Tibial artery (tissue), 4 donors: ENCODE measurements at regions not wholly inside any gene's neighbourhood (a gene's known extent, or its start where the extent isn't known, plus 50 kb on each side); places are given as distances from the start of the nearest gene placed in this dataset.

Experiments used
- DNase-seq, 2 donors: peaks; one replicate each; pipeline ENCODE4 v3.0.0-alpha.2; 2019
- H3K27ac ChIP-seq, 2 donors: fragments of 200-600 bp; sonication (generic) in 1 of 2; 1 replicate in 1 of 2; 2 replicates in 1 of 2; pipeline ENCODE4 v1.5.1; 2018 to 2019; ENCODE audit warnings: mild to moderate bottlenecking in 1 of 2
- H3K27me3 ChIP-seq, 2 donors: fragments of 200-600 bp; sonication (generic) in 1 of 2; one replicate each; pipeline versions ENCODE4 v1.5.1 to v1.6.0; 2016 to 2019
- H3K36me3 ChIP-seq, 3 donors: fragments of 200-600 bp; sonication (generic) in 2 of 3; one replicate each; pipeline ENCODE4 v1.5.1; 2016 to 2019; ENCODE audit warnings: mild to moderate bottlenecking in 2 of 3
- H3K4me1 ChIP-seq, 4 donors: fragments of 200-600 bp; sonication (generic) in 2 of 4; 1 replicate in 3 of 4; 2 replicates in 1 of 4; pipeline ENCODE4 v1.5.1; 2016 to 2019
- H3K4me3 ChIP-seq, 2 donors: fragments of 200-600 bp; sonication (generic) in 1 of 2; 1 replicate in 1 of 2; 2 replicates in 1 of 2; pipeline ENCODE4 v1.5.1; 2018 to 2019; ENCODE audit warnings: mild to moderate bottlenecking in 2 of 2
- H3K9me3 ChIP-seq, 3 donors: fragments of 200-600 bp; sonication (generic) in 1 of 3; one replicate each; pipeline ENCODE4 v1.5.1; 2016 to 2019
- intact Hi-C: fragments of 100-400 bp; cut with DNase I; formaldehyde crosslinking; loops from one replicate; pipeline ENCODE4 v1.15.0; 2023; ENCODE audit warnings: low total_unique reads
- TF ChIP-seq, protein P1 (sequence below), 2 experiments: fragments of 200-600 bp in 1 of 2; fragments of 450-650 bp in 1 of 2; IDR thresholded peaks; one replicate each; pipeline ENCODE4 v1.5.1; 2017 to 2019; ENCODE audit warnings: antibody characterized with exemption in 2 of 2, mild to moderate bottlenecking in 1 of 2, moderate library complexity in 1 of 2

- Histone ChIP-seq H3K27me3 (no peaks in the 10 kb centered on the region), H3K4me3 (no peak overlapping the region), H3K36me3 (no peaks in the 10 kb centered on the region), H3K9me3 (peaks cover 0 to 7% (median 0%) of the 10 kb centered on the region in 3 donors), H3K27ac (no peak overlapping the region), H3K4me1 (no peaks in the 10 kb centered on the region)
- no peak for DNase-seq
- intact Hi-C loops, result no loop called here
- TF ChIP-seq, protein P1, sequence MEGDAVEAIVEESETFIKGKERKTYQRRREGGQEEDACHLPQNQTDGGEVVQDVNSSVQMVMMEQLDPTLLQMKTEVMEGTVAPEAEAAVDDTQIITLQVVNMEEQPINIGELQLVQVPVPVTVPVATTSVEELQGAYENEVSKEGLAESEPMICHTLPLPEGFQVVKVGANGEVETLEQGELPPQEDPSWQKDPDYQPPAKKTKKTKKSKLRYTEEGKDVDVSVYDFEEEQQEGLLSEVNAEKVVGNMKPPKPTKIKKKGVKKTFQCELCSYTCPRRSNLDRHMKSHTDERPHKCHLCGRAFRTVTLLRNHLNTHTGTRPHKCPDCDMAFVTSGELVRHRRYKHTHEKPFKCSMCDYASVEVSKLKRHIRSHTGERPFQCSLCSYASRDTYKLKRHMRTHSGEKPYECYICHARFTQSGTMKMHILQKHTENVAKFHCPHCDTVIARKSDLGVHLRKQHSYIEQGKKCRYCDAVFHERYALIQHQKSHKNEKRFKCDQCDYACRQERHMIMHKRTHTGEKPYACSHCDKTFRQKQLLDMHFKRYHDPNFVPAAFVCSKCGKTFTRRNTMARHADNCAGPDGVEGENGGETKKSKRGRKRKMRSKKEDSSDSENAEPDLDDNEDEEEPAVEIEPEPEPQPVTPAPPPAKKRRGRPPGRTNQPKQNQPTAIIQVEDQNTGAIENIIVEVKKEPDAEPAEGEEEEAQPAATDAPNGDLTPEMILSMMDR (IDR thresholded peaks at IDR 0.05), result no peak
Observed at GRCh38 chr4:171067422-171067821, 745.8 kb upstream of the GALNTL6 start.

GRCh38 chr4:171049380-171049779 lies 763.8 kb upstream of the GALNTL6 start:
- no peak for DNase-seq
- Histone ChIP-seq H3K4me1 (no peaks in the 10 kb centered on the region), H3K4me3 (no peak overlapping the region), H3K9me3 (no peaks in the 10 kb centered on the region), H3K36me3 (no peaks in the 10 kb centered on the region), H3K27ac (no peak overlapping the region), H3K27me3 (no peaks in the 10 kb centered on the region)
- intact Hi-C loops, result no loop called here
- TF ChIP-seq, protein P1 (IDR thresholded peaks at IDR 0.05), result no peak

- Histone ChIP-seq H3K27me3 (no peaks in the 10 kb centered on the region), H3K4me1 (no peaks in the 10 kb centered on the region), H3K4me3 (no peak overlapping the region), H3K9me3 (no peaks in the 10 kb centered on the region), H3K36me3 (no peaks in the 10 kb centered on the region), H3K27ac (no peak overlapping the region)
- TF ChIP-seq, protein P1 (IDR thresholded peaks at IDR 0.05), result no peak
- intact Hi-C loops, result no loop called here
- peak in 1 of 2 donors; percentile 60 for DNase-seq
Observed at GRCh38 chr4:171042989-171043524, 770.1 kb upstream of the GALNTL6 start.

- no peak for DNase-seq
- no peak overlapping the region for H3K27ac ChIP-seq
- intact Hi-C loops, result no loop called here
- H3K4me3 ChIP-seq, result no peak overlapping the region
- no peaks in the 10 kb centered on the region for H3K36me3 ChIP-seq
- no peaks in the 10 kb centered on the region for H3K27me3 ChIP-seq
- H3K4me1 ChIP-seq, result no peaks in the 10 kb centered on the region
- H3K9me3 ChIP-seq, result no peaks in the 10 kb centered on the region
- TF ChIP-seq, protein P1 (IDR thresholded peaks at IDR 0.05), result no peak
Observed at GRCh38 chr4:171035909-171036308, 777.3 kb upstream of the GALNTL6 start.

GRCh38 chr4:171031338-171031737 lies 781.9 kb upstream of the GALNTL6 start:
- intact Hi-C loops, result no loop called here
- no peak overlapping the region for H3K4me3 ChIP-seq
- no peak for DNase-seq
- H3K9me3 ChIP-seq, result no peaks in the 10 kb centered on the region
- H3K4me1 ChIP-seq, result no peaks in the 10 kb centered on the region
- no peak overlapping the region for H3K27ac ChIP-seq
- no peaks in the 10 kb centered on the region for H3K27me3 ChIP-seq
- no peaks in the 10 kb centered on the region for H3K36me3 ChIP-seq
- TF ChIP-seq, protein P1 (IDR thresholded peaks at IDR 0.05), result no peak

DNA sequence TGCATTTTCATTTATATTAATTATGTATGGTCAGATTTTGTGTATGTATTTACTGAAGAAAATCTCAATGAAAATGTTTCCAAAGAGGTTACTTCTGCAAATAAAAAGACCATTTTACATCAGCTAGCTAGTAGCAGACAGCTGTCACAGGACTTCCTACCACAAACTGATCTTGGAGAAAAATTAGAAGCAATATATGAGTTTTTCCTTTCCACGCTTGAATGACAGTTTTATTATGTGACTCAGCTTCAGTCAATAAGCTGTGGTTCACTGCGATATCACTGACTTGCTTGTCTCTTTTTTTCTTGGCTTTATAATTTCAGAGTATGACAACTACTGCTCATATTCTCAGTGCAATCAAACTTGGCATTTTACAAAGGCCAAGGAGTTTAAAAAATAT lies 787.4 kb upstream of the GALNTL6 start:
- Histone ChIP-seq H3K27me3 (no peaks in the 10 kb centered on the region), H3K4me3 (no peak overlapping the region), H3K36me3 (no peaks in the 10 kb centered on the region), H3K9me3 (no peaks in the 10 kb centered on the region), H3K27ac (no peak overlapping the region), H3K4me1 (no peaks in the 10 kb centered on the region)
- intact Hi-C loops, result no loop called here
- DNase-seq, result no peak
- TF ChIP-seq, protein P1 (IDR thresholded peaks at IDR 0.05), result no peak
